NCI-H446 (cell line): ENCODE measurements at regions not wholly inside any gene's neighbourhood (a gene's known extent, or its start where the extent isn't known, plus 50 kb on each side); places are given as distances from the start of the nearest gene placed in this dataset.

ENCODE experiments used
- DNase-seq, 2 experiments: peaks; one replicate each; lab custom pipeline; 2025; lab: John Stamatoyannopoulos, UW

GRCh38 chr22:22999523-22999922 is 70.8 kb upstream of the GNAZ start:
- no peak for DNase-seq

DNA sequence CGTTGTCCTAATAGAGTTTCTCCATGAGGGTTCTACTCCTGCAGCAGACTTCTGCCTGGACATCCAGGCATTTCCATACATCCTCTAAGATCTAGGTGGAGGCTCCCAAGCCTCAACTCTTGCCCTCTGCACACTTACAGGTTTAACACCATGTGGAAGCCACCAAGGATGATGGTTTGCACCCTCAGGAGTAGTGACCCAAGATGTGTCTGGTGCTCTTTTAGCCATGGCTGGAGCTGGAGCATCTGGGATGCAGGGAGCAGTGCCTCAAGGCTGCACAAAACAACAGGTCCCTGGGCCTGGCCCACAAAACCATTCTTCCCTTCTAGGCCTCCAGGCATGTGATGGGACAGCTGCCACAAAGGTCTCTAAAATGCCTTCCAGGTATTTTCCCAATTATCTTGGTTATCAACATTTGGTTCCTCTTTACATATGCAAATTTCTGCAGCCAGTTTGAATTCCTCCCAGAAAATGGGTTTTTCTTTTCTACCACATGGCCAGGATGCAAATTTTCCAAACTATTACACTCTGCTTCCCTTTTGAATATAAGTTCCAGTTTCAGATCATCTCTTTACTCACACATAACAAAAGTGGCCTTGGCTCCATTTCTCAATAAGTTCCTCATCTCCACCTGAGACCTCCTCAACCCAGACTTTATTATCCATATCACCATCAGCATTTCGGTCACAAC is 69.5 kb upstream of the GNAZ start:
- DNase-seq: no peak

DNA sequence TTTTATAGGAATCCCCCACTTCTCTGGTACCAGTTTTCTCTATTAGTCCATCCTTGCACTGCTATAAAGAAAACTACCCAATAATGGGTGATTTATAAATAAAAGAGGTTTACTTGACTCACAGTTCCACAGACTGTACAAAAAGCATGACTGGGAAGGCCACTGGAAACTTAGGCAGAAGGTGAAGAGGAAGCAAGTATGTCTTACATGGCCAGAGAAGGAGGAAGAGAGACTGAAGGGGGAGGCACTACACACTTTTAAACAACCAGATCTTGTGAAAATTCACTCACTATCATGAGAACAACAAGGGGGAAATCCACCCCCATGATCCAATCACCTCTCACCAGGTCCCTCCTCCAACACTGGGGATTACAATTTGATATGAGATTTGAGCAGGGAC is 68.9 kb upstream of the GNAZ start:
- no peak for DNase-seq

GRCh38 chr22:23002612-23003180 is 67.6 kb upstream of the GNAZ start:
- DNase-seq: no peak

- DNase-seq: no peak
Measured at GRCh38 chr22:23007823-23008222, 62.5 kb upstream of the GNAZ start.

- no peak for DNase-seq
Measured at GRCh38 chr22:23008896-23009295, 61.4 kb upstream of the GNAZ start.
